ENCODE measurements at regions not wholly inside any gene's neighbourhood (a gene's known extent, or its start where the extent isn't known, plus 50 kb on each side); places are given as distances from the start of the nearest gene placed in this dataset.

DNA sequence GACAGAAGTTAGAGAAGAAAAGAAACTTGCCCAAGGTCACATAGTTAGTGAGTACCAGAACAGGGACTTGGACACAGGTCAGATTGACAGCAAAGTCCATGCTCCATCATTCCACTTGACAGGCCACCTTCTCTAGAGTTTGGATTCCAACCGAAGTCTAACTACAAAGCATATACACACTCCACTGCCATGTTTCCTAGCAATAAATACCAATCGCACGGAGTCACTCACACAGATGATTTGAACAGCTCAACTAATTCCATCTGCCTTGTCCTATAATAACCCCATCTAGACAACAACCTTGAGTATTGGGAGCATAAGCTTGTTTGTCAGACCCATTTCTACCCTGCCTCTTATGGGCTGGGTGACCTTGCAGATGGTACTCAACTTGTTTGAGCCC, 334.6 kb upstream of the MGAT5 start:
- H3F3A ChIP-seq (ENCODE audit: insufficient read depth, low read length), result no peaks in the 10 kb centered on the region
- H2AFZ ChIP-seq (ENCODE audit: low read length), result no peak overlapping the region
- TF ChIP-seq EZH2 (IDR thresholded peaks at IDR 0.05; ENCODE audit: borderline replicate concordance, low read length), result no peak
- TF ChIP-seq, protein P1, sequence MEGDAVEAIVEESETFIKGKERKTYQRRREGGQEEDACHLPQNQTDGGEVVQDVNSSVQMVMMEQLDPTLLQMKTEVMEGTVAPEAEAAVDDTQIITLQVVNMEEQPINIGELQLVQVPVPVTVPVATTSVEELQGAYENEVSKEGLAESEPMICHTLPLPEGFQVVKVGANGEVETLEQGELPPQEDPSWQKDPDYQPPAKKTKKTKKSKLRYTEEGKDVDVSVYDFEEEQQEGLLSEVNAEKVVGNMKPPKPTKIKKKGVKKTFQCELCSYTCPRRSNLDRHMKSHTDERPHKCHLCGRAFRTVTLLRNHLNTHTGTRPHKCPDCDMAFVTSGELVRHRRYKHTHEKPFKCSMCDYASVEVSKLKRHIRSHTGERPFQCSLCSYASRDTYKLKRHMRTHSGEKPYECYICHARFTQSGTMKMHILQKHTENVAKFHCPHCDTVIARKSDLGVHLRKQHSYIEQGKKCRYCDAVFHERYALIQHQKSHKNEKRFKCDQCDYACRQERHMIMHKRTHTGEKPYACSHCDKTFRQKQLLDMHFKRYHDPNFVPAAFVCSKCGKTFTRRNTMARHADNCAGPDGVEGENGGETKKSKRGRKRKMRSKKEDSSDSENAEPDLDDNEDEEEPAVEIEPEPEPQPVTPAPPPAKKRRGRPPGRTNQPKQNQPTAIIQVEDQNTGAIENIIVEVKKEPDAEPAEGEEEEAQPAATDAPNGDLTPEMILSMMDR (IDR thresholded peaks at IDR 0.05; ENCODE audit: low read length), result no peak
- no peaks in the 10 kb centered on the region for H4K20me1 ChIP-seq (ENCODE audit: insufficient read depth, low read length)
- H3K4me3 ChIP-seq (ENCODE audit: low read depth, low read length, poor library complexity, severe bottlenecking), result no peak overlapping the region
- H3K27ac ChIP-seq (ENCODE audit: low read depth, low read length, poor library complexity, severe bottlenecking), result no peak overlapping the region
- H3K9me3 ChIP-seq (ENCODE audit: low read length), result no peaks in the 10 kb centered on the region
- no peak overlapping the region for H3K9ac ChIP-seq (ENCODE audit: low read length)
- H3K4me1 ChIP-seq (ENCODE audit: insufficient read depth, low read length, severe bottlenecking), result no peaks in the 10 kb centered on the region
- H3K79me2 ChIP-seq (ENCODE audit: insufficient read depth, low read length), result no peaks in the 10 kb centered on the region
- H3K9me2 ChIP-seq (ENCODE audit: low read depth, low read length), result no peaks in the 10 kb centered on the region
- no peaks in the 10 kb centered on the region for H3K36me3 ChIP-seq (ENCODE audit: insufficient read depth, low read length)
- H3K27me3 ChIP-seq (ENCODE audit: insufficient read depth, low read length), result no peaks in the 10 kb centered on the region
- no peak overlapping the region for H3K4me2 ChIP-seq (ENCODE audit: low read length)

DNA sequence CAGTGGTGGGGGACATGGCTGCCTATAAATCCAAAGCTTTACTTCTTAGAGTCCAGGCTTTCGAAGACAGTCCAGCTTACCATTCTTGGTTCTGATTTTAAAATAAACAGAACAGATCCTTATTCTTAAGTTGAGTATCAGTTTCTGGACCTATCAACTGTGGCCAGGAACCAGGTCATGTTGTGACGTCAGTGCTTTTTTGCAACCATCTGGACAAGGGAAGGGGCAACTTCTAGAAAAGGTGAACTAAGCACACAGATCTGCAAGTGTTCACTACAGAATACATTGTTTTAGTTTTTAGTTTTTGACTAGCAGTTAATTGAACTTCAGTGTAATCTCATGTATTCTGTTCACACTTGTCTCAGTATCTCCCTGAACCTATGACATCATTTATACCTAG, 326.0 kb upstream of the MGAT5 start:
- Histone ChIP-seq H2AFZ (ENCODE audit: low read length) (no peak overlapping the region), H3K9me3 (ENCODE audit: low read length) (no peaks in the 10 kb centered on the region)
- no peak for TF ChIP-seq EZH2 (IDR thresholded peaks at IDR 0.05; ENCODE audit: borderline replicate concordance, low read length)
- TF ChIP-seq, protein P1 (IDR thresholded peaks at IDR 0.05; ENCODE audit: low read length), result no peak

DNA sequence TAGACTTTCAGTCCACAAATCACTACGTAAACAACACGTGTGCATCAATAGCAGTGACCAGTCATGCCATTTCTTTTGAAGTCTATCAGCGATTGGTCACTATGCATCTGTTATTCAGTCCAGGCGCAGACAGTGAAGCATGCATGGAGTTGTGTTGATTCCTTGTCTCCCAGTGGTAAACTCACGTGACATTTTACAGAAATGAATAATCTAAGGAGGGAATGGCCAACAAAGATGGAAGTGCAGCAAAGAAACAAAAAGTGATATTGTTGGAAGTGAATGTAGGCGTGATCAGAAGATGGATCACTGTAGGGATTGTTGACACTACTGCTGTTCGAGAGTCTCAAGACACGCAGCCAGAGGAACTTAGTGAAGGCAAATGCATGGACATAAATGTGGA, 317.8 kb upstream of the MGAT5 start:
- no peak for TF ChIP-seq EZH2 (IDR thresholded peaks at IDR 0.05; ENCODE audit: borderline replicate concordance, low read length)
- TF ChIP-seq, protein P1 (IDR thresholded peaks at IDR 0.05; ENCODE audit: low read length), result no peak
- no peaks in the 10 kb centered on the region for H3F3A ChIP-seq (ENCODE audit: insufficient read depth, low read length)
- H2AFZ ChIP-seq (ENCODE audit: low read length), result no peak overlapping the region
- no peaks in the 10 kb centered on the region for H3K27me3 ChIP-seq (ENCODE audit: insufficient read depth, low read length)
- no peak overlapping the region for H3K4me2 ChIP-seq (ENCODE audit: low read length)
- no peaks in the 10 kb centered on the region for H3K79me2 ChIP-seq (ENCODE audit: insufficient read depth, low read length)
- H3K27ac ChIP-seq (ENCODE audit: low read depth, low read length, poor library complexity, severe bottlenecking), result no peak overlapping the region
- no peak overlapping the region for H3K4me3 ChIP-seq (ENCODE audit: low read depth, low read length, poor library complexity, severe bottlenecking)
- H3K9ac ChIP-seq (ENCODE audit: low read length), result no peak overlapping the region
- H3K36me3 ChIP-seq (ENCODE audit: insufficient read depth, low read length), result no peaks in the 10 kb centered on the region
- no peaks in the 10 kb centered on the region for H3K4me1 ChIP-seq (ENCODE audit: insufficient read depth, low read length, severe bottlenecking)
- no peaks in the 10 kb centered on the region for H4K20me1 ChIP-seq (ENCODE audit: insufficient read depth, low read length)
- no peaks in the 10 kb centered on the region for H3K9me3 ChIP-seq (ENCODE audit: low read length)
- H3K9me2 ChIP-seq (ENCODE audit: low read depth, low read length), result no peaks in the 10 kb centered on the region

More for the DNA sequence above, 326.0 kb upstream of the MGAT5 start:
- Histone ChIP-seq H3K79me2 (ENCODE audit: insufficient read depth, low read length) (no peaks in the 10 kb centered on the region), H3K4me3 (ENCODE audit: low read depth, low read length, poor library complexity, severe bottlenecking) (no peak overlapping the region), H3K9me2 (ENCODE audit: low read depth, low read length) (no peaks in the 10 kb centered on the region), H4K20me1 (ENCODE audit: insufficient read depth, low read length) (no peaks in the 10 kb centered on the region), H3K9ac (ENCODE audit: low read length) (no peak overlapping the region), H3F3A (ENCODE audit: insufficient read depth, low read length) (no peaks in the 10 kb centered on the region), H3K4me2 (ENCODE audit: low read length) (no peak overlapping the region), H3K27me3 (ENCODE audit: insufficient read depth, low read length) (no peaks in the 10 kb centered on the region), H3K36me3 (ENCODE audit: insufficient read depth, low read length) (no peaks in the 10 kb centered on the region), H3K27ac (ENCODE audit: low read depth, low read length, poor library complexity, severe bottlenecking) (no peak overlapping the region), H3K4me1 (ENCODE audit: insufficient read depth, low read length, severe bottlenecking) (no peaks in the 10 kb centered on the region)
